GM19238 (cell line): ENCODE measurements at regions not wholly inside any gene's neighbourhood (a gene's known extent, or its start where the extent isn't known, plus 50 kb on each side); places are given as distances from the start of the nearest gene placed in this dataset.

Source experiments
- DNase-seq: peaks from one replicate; pipeline ENCODE4 v3.0.0; 2011; ENCODE audit warnings: low spot score; ENCODE audit not compliant: insufficient read length

- DNase-seq = no peak
These were observed 53.0 kb downstream of the RASSF10 start for GRCh38 chr11:13062115-13062514.

- no peak for DNase-seq
These were observed 55.5 kb downstream of the RASSF10 start for GRCh38 chr11:13064593-13064992.

- no peak for DNase-seq
These were observed 56.2 kb downstream of the RASSF10 start for GRCh38 chr11:13065200-13065787.

GRCh38 chr11:13068211-13068610 lies 59.1 kb downstream of the RASSF10 start:
- DNase-seq = no peak

GRCh38 chr11:13073119-13073981 lies 64.2 kb downstream of the RASSF10 start:
- DNase-seq = no peak

GRCh38 chr11:13074714-13075464 lies 65.8 kb downstream of the RASSF10 start:
- no peak for DNase-seq

- no peak for DNase-seq
These were observed 67.8 kb downstream of the RASSF10 start for GRCh38 chr11:13076961-13077360.

- no peak for DNase-seq
These were observed 71.7 kb downstream of the RASSF10 start for GRCh38 chr11:13080861-13081260.

GRCh38 chr11:13082588-13082987 lies 73.5 kb downstream of the RASSF10 start:
- no peak for DNase-seq

- no peak for DNase-seq
These were observed 81.2 kb downstream of the RASSF10 start for GRCh38 chr11:13090228-13090708.

- DNase-seq = no peak
These were observed 82.3 kb downstream of the RASSF10 start for GRCh38 chr11:13091373-13091772.

GRCh38 chr11:13091804-13092203 lies 82.7 kb downstream of the RASSF10 start:
- DNase-seq = no peak

GRCh38 chr11:13094930-13095687 lies 86.0 kb downstream of the RASSF10 start:
- no peak for DNase-seq

- DNase-seq = no peak
These were observed 88.9 kb downstream of the RASSF10 start for GRCh38 chr11:13098063-13098462.

GRCh38 chr11:13098616-13099289 lies 89.6 kb downstream of the RASSF10 start:
- no peak for DNase-seq

GRCh38 chr11:13101644-13102512 lies 92.8 kb downstream of the RASSF10 start:
- DNase-seq = no peak

- no peak for DNase-seq
These were observed 93.4 kb downstream of the RASSF10 start for GRCh38 chr11:13102513-13102840.

- no peak for DNase-seq
These were observed 93.9 kb downstream of the RASSF10 start for GRCh38 chr11:13102865-13103539.

- no peak for DNase-seq
These were observed 94.9 kb downstream of the RASSF10 start for GRCh38 chr11:13103962-13104554.
